Sigmoid colon (tissue), 6 donors: ENCODE measurements at regions not wholly inside any gene's neighbourhood (a gene's known extent, or its start where the extent isn't known, plus 50 kb on each side); places are given as distances from the start of the nearest gene placed in this dataset.

ENCODE experiments used
- DNase-seq: peaks from one replicate; pipeline ENCODE4 v3.0.0-alpha.2; 2019
- H3K27ac ChIP-seq, 4 donors: fragments of 200-600 bp; sonication (generic); one replicate each; pipeline ENCODE4 v1.5.1; 2016 to 2019; ENCODE audit warnings: mild to moderate bottlenecking in 1 of 4
- H3K27me3 ChIP-seq, 3 donors: fragments of 200-600 bp; sonication (generic); one replicate each; pipeline ENCODE4 v1.5.1; 2019; ENCODE audit warnings: mild to moderate bottlenecking in 1 of 3
- H3K36me3 ChIP-seq, 4 donors: fragments of 200-600 bp; sonication (generic); one replicate each; pipeline ENCODE4 v1.5.1; 2016 to 2019
- H3K4me1 ChIP-seq, 4 donors: fragments of 200-600 bp; sonication (generic); one replicate each; pipeline ENCODE4 v1.5.1; 2017 to 2019
- H3K4me3 ChIP-seq, 4 donors: fragments of 200-600 bp; sonication (generic); one replicate each; pipeline ENCODE4 v1.5.1; 2017 to 2019; ENCODE audit warnings: mild to moderate bottlenecking in 2 of 4, moderate library complexity in 1 of 4
- H3K9me3 ChIP-seq, 4 donors: fragments of 200-600 bp in 3 of 4; sonication (generic) in 3 of 4; one replicate each; pipeline versions ENCODE4 v1.5.1 to v1.6.1; 2013 to 2019
- EP300 ChIP-seq, 4 donors: sonication (generic); formaldehyde crosslinking; IDR thresholded peaks; one replicate each; pipeline ENCODE4 v1.6.1; 2017; ENCODE audit warnings: antibody characterized with exemption in 4 of 4
- POLR2A ChIP-seq, 2 donors: fragments of 450-650 bp; IDR thresholded peaks; one replicate each; pipeline ENCODE4 v1.6.1; 2016; ENCODE audit warnings: antibody characterized with exemption in 2 of 2, mild to moderate bottlenecking in 2 of 2, moderate library complexity in 2 of 2
- POLR2AphosphoS5 ChIP-seq, 4 donors: sonication (generic); formaldehyde crosslinking; IDR thresholded peaks; one replicate each; pipeline ENCODE4 v1.6.1; 2017; ENCODE audit warnings: antibody characterized with exemption in 4 of 4
- WGBS, 2 donors: extraction: QIAGEN DNeasy Blood & Tissue Kit; methylation state at CpG; one replicate each; pipeline ENCODE4 v1.1.7; 2013; 5-methylcytosine and 5-hydroxymethylcytosine counted together
- intact Hi-C: fragments of 100-400 bp; cut with DNase I; formaldehyde crosslinking; loops from one replicate; pipeline ENCODE4 v1.15.1; 2023
- TF ChIP-seq, protein P1 (sequence below), 4 experiments: fragments of 450-650 bp in 3 of 4; fragments of 200-600 bp in 1 of 4; IDR thresholded peaks; one replicate each; pipeline ENCODE4 v1.5.1; 2016 to 2019; ENCODE audit warnings: antibody characterized with exemption in 4 of 4, mild to moderate bottlenecking in 3 of 4, moderate library complexity in 2 of 4
- donor health status: healthy with polysubstance abuse.
- donor health status: healthy.

DNA sequence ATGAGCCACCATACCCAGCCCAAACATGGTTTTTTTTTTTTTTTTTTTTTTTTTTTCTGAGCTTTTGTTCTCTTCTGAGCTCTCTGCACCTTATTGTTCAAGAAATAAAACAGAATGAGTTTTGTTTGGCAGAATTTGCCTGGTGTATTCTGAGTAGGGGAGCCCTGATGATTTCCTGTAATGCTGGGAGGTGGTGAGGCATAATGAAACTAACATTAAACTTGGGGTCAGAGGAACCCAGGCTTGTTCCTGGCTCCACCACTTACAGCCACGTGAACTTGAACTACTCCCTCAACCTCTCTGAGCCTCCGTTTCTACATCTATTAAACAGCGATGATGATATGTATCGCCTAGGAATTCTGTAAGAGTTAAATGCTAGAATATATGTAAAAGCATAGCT lies 276.3 kb upstream of the CRY1 start:
- H3K36me3 ChIP-seq = no peaks in the 10 kb centered on the region
- 67 to 81% methylated on average over 4 of the region's 4 CpGs for WGBS, 2 donors
- H3K4me3 ChIP-seq = no peak overlapping the region
- no peak overlapping the region for H3K27ac ChIP-seq
- no peak for DNase-seq
- no peaks in the 10 kb centered on the region for H3K4me1 ChIP-seq
- intact Hi-C loops = no loop called here
- no peaks in the 10 kb centered on the region for H3K9me3 ChIP-seq
- TF ChIP-seq, protein P1, sequence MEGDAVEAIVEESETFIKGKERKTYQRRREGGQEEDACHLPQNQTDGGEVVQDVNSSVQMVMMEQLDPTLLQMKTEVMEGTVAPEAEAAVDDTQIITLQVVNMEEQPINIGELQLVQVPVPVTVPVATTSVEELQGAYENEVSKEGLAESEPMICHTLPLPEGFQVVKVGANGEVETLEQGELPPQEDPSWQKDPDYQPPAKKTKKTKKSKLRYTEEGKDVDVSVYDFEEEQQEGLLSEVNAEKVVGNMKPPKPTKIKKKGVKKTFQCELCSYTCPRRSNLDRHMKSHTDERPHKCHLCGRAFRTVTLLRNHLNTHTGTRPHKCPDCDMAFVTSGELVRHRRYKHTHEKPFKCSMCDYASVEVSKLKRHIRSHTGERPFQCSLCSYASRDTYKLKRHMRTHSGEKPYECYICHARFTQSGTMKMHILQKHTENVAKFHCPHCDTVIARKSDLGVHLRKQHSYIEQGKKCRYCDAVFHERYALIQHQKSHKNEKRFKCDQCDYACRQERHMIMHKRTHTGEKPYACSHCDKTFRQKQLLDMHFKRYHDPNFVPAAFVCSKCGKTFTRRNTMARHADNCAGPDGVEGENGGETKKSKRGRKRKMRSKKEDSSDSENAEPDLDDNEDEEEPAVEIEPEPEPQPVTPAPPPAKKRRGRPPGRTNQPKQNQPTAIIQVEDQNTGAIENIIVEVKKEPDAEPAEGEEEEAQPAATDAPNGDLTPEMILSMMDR (IDR thresholded peaks at IDR 0.05) = no peak
- TF ChIP-seq POLR2A (IDR thresholded peaks at IDR 0.05) (no peak), EP300 (IDR thresholded peaks at IDR 0.05) (no peak), POLR2AphosphoS5 (IDR thresholded peaks at IDR 0.05) (no peak)
- no peaks in the 10 kb centered on the region for H3K27me3 ChIP-seq

DNA sequence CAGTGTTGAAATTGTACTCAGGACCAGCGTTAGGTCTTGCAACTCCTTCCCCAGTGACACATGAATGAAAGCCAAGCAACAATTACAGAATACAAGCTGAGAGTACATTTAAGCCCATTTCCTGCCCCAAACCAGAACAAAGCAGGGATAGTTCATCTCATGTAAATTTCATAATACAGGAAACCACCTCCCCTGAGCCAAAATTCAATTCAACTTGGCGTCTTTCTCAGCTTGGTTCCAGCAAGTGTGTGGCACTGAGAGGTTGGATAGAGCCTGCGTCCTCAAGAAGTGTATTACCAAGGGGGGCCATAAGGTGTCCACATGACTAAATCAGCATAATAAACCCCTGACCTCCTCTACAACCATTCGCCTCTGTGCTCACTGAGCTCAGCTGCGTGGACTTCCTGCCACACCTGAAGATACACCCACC lies 278.9 kb upstream of the CRY1 start:
- Histone ChIP-seq H3K4me3 (no peak overlapping the region), H3K27ac (no peak overlapping the region), H3K4me1 (no peaks in the 10 kb centered on the region), H3K9me3 (no peaks in the 10 kb centered on the region), H3K36me3 (no peaks in the 10 kb centered on the region), H3K27me3 (no peaks in the 10 kb centered on the region)
- TF ChIP-seq POLR2A (IDR thresholded peaks at IDR 0.05) (no peak), EP300 (IDR thresholded peaks at IDR 0.05) (no peak)
- TF ChIP-seq, protein P1 (IDR thresholded peaks at IDR 0.05) = no peak
- 35 to 63% methylated on average over 5 of the region's 5 CpGs for WGBS, 2 donors
- no peak for DNase-seq
- intact Hi-C loops = no loop called here

DNA sequence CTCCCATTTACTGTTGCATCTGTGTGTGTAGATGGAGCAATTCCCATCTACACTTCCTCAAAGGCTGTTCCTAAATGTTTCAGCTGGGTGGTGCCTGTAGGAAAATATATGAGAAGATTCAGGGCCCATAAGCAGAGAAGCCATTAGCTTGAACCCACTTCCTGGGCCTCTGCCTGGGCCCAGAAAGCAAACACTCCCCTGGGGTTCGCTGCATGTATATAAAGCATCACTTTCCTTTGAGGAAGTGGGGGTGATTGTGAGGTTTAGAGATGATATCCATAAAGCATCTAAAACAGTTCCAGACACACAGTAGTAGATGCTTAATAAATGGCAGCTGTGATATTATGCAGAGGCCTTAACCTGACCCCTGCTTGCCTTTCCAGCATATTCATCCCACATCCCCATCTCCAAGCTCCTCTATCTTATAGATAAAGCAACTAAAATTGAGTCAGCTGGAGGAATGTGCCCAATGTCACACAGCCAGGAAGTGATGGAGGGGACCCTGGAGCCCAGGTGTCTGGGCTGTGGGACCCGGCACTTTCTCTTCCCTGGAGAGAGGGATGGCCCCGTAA lies 280.0 kb upstream of the CRY1 start:
- Histone ChIP-seq H3K27me3 (no peaks in the 10 kb centered on the region), H3K4me1 (no peaks in the 10 kb centered on the region), H3K9me3 (no peaks in the 10 kb centered on the region), H3K4me3 (no peak overlapping the region), H3K36me3 (no peaks in the 10 kb centered on the region), H3K27ac (no peak overlapping the region)
- DNase-seq = no peak
- no peak for TF ChIP-seq EP300 (IDR thresholded peaks at IDR 0.05)
- intact Hi-C loops = no loop called here
- 77 to 85% methylated on average over 3 of the region's 3 CpGs for WGBS, 2 donors

DNA sequence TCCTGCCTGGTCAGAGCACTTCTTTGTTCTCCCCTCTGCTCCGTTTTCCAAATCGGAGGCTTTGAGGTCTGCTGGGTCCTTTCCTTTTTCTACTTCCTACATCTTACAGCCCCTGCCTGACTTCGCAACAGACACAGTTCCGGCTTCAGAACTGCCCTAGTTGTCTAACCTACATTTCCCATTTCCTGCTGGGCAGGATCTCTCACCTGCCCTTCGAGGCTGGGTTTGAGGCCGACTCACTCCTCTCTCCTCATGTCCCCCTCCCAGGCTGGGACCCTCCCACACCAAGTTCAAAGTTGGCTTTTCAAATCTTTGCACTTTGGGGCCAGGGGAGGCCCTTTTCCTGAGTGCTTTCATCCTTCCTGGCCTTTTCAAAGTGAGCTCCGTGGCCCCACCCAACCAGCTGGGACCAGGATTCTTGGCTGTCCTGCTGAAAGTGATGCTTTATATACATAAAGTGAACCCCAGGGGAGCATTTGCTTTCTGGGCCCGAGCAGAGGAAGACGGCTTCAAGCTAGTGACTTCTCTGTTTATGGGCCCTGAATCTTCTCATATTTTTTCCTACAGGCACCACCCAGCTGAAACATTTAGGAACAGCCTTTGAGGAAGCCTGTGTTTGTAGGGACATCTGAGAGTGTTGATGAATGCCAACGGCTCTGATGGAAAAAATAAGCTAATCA lies 281.0 kb upstream of the CRY1 start:
- WGBS, 2 donors = 40 to 64% methylated on average over 10 of the region's 10 CpGs

DNA sequence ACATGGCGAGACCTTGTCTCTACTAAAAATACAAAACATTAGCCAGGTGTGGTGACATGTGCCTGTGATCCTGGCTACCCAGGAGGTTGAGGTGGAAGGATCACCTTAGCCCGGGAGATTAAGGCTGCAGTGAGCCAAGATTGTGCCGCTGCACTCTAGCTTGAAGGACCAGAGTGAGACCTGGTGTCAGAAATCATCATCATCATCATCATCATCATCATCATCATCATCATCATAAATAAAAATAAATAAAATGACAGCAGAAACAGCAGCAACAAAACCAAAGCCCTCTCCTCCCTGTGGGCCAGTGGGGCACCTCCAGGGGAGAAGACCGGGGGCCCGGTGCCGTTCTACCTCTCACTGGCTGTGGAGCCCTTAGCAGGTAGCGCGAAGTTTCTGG lies 281.9 kb upstream of the CRY1 start:
- no peak overlapping the region for H3K27ac ChIP-seq
- WGBS, 2 donors = 91 to 97% methylated on average over 8 of the region's 8 CpGs
- intact Hi-C loops = no loop called here
- H3K4me3 ChIP-seq = no peak overlapping the region
- H3K36me3 ChIP-seq = no peaks in the 10 kb centered on the region
- TF ChIP-seq EP300 (IDR thresholded peaks at IDR 0.05) = no peak
- TF ChIP-seq, protein P1 (IDR thresholded peaks at IDR 0.05) = no peak
- TF ChIP-seq POLR2A (IDR thresholded peaks at IDR 0.05) = no peak
- no peak for TF ChIP-seq POLR2AphosphoS5 (IDR thresholded peaks at IDR 0.05)
- H3K9me3 ChIP-seq = no peaks in the 10 kb centered on the region
- peaks cover 0 to 8% (median 0%) of the 10 kb centered on the region in 4 donors for H3K4me1 ChIP-seq
- no peak for DNase-seq
- no peaks in the 10 kb centered on the region for H3K27me3 ChIP-seq

More for the DNA sequence above, 281.0 kb upstream of the CRY1 start:
- intact Hi-C loops = no loop called here
- Histone ChIP-seq H3K27me3 (no peaks in the 10 kb centered on the region), H3K9me3 (no peaks in the 10 kb centered on the region), H3K4me3 (no peak overlapping the region), H3K36me3 (no peaks in the 10 kb centered on the region), H3K27ac (no peak overlapping the region), H3K4me1 (no peaks in the 10 kb centered on the region)
- DNase-seq = no peak
- TF ChIP-seq, protein P1 (IDR thresholded peaks at IDR 0.05) = no peak
- TF ChIP-seq EP300 (IDR thresholded peaks at IDR 0.05) (no peak), POLR2AphosphoS5 (IDR thresholded peaks at IDR 0.05) (no peak), POLR2A (IDR thresholded peaks at IDR 0.05) (no peak)
